ENCODE measurements at regions not wholly inside any gene's neighbourhood (a gene's known extent, or its start where the extent isn't known, plus 50 kb on each side); places are given as distances from the start of the nearest gene placed in this dataset.

DNA sequence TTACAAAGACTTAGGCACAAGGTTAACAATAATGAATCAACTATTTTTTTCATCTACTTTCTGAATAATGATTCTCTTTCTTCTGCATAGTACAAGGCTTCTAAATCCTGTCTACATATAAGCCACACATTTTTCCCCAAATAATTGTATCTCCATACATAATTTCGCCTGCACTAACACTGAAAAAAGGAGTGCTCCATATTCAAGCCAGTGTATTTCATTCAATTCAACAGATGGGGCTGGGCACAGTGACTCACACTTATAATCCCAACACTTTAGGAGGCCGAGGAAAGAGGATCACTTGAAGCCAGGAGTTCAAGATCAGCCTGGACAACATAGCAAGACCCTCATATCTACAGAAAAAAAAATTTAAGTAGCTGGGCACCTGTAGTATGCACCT lies 86.0 kb upstream of the ZNF800 start:
- TF ChIP-seq CBX8 (IDR thresholded peaks at IDR 0.05; ENCODE audit: borderline replicate concordance, low read depth, low read length) = no peak
- no peak for TF ChIP-seq RFX5 (IDR thresholded peaks at IDR 0.05; ENCODE audit: borderline replicate concordance, low read depth, low read length)
- TF ChIP-seq HDAC2 (IDR thresholded peaks at IDR 0.05; ENCODE audit: borderline replicate concordance in 1 of 2, low read depth in 2 of 2, low read length in 2 of 2) = 0 out of 4 replicates have a peak, but pooled peaks of 1 of the 2 experiments have one; percentile 45
- TF ChIP-seq, protein P1, sequence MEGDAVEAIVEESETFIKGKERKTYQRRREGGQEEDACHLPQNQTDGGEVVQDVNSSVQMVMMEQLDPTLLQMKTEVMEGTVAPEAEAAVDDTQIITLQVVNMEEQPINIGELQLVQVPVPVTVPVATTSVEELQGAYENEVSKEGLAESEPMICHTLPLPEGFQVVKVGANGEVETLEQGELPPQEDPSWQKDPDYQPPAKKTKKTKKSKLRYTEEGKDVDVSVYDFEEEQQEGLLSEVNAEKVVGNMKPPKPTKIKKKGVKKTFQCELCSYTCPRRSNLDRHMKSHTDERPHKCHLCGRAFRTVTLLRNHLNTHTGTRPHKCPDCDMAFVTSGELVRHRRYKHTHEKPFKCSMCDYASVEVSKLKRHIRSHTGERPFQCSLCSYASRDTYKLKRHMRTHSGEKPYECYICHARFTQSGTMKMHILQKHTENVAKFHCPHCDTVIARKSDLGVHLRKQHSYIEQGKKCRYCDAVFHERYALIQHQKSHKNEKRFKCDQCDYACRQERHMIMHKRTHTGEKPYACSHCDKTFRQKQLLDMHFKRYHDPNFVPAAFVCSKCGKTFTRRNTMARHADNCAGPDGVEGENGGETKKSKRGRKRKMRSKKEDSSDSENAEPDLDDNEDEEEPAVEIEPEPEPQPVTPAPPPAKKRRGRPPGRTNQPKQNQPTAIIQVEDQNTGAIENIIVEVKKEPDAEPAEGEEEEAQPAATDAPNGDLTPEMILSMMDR (IDR thresholded peaks at IDR 0.05; ENCODE audit: control extremely low read depth in 1 of 3, insufficient read depth in 1 of 3, low read depth in 1 of 3, low read length in 3 of 3) = no peak
- TF ChIP-seq KDM1A (IDR thresholded peaks at IDR 0.05; ENCODE audit: borderline replicate concordance, low read length) = peak; percentile 64; the same call in 1 of the 2 replicates
- WGBS, 2 experiments (ENCODE audit: extremely low coverage in 1 of 2, insufficient coverage in 1 of 2, insufficient read length in 1 of 2, insufficient replicate concordance in 2 of 2, low coverage in 1 of 2, low lambda C conversion rate in 2 of 2, missing lambda C conversion rate in 1 of 2) = 72% methylated on average over 2 of the region's 2 CpGs; no CpG with 5 or more reads in 1 of the 2 experiments

More for the DNA sequence above, 86.0 kb upstream of the ZNF800 start:
- H4K5ac ChIP-seq (ENCODE audit: insufficient read length, low read depth, low read length) = no peak overlapping the region
- no peak overlapping the region for H3K9ac ChIP-seq (replicated peaks in 1 of 4; ENCODE audit: extremely low read depth in 1 of 4, low read depth in 3 of 4, low read length in 3 of 4)
- H4K8ac ChIP-seq (ENCODE audit: extremely low read depth, insufficient read depth, low read length) = no peak overlapping the region
- no peaks in the 10 kb centered on the region for H3K23me2 ChIP-seq (ENCODE audit: low read depth, low read length)
- H3K4me2 ChIP-seq (ENCODE audit: insufficient read depth in 1 of 2, low read depth in 2 of 2, low read length in 2 of 2) = no peak overlapping the region
- peaks cover 0 to 4% (median 3%) of the 10 kb centered on the region in 4 experiments; a peak in 4 of 7 replicates for H3K4me1 ChIP-seq (replicated peaks in 1 of 4; ENCODE audit: control insufficient read depth in 3 of 4, insufficient read depth in 4 of 4, low read length in 3 of 4)
- no peak overlapping the region for H3K27ac ChIP-seq (ENCODE audit: low read depth, low read length)
- H3K18ac ChIP-seq (ENCODE audit: extremely low read depth, low read length) = no peak overlapping the region
- no peak overlapping the region for H2BK120ac ChIP-seq (replicated peaks; ENCODE audit: low read depth, low read length)
- peaks cover 0 to 1% (median 0%) of the 10 kb centered on the region in 4 experiments; a peak in 1 of 7 replicates for H3K27me3 ChIP-seq (replicated peaks in 1 of 4; ENCODE audit: control insufficient read depth in 3 of 4, extremely low read depth in 1 of 4, insufficient read depth in 3 of 4, low read length in 3 of 4)
- no peak overlapping the region for H3K4me3 ChIP-seq (ENCODE audit: extremely low read depth in 1 of 4, insufficient read depth in 2 of 4, low read depth in 3 of 4, low read length in 4 of 4)
- H3K14ac ChIP-seq (ENCODE audit: insufficient read length) = no peak overlapping the region
- no peak overlapping the region for H2BK5ac ChIP-seq (ENCODE audit: low read depth, low read length)
- H4K20me1 ChIP-seq (replicated peaks in 1 of 2; ENCODE audit: control insufficient read depth in 1 of 2, insufficient read depth in 2 of 2, low read length in 2 of 2) = no peaks in the 10 kb centered on the region
- no peak overlapping the region for H4K91ac ChIP-seq (replicated peaks; ENCODE audit: insufficient read length, low read length)
- H2BK12ac ChIP-seq (ENCODE audit: low read depth, low read length) = no peak overlapping the region
- H2BK15ac ChIP-seq (ENCODE audit: low read length) = no peak overlapping the region
- POLR2A ChIA-PET (ENCODE audit: partially characterized antibody) = no interaction called here
- H3K36me3 ChIP-seq (ENCODE audit: control insufficient read depth in 2 of 4, insufficient read depth in 4 of 4, low read length in 3 of 4) = no peaks in the 10 kb centered on the region
- no peak overlapping the region for H2AK5ac ChIP-seq (ENCODE audit: low read depth, low read length)
- no peaks in the 10 kb centered on the region for H3K79me2 ChIP-seq (ENCODE audit: control insufficient read depth in 1 of 2, insufficient read depth in 2 of 2, low read length in 2 of 2)
- no peaks in the 10 kb centered on the region for H3K9me3 ChIP-seq (ENCODE audit: insufficient read depth in 2 of 2, low read depth in 1 of 2, low read length in 1 of 2)
- no peak overlapping the region for H3K56ac ChIP-seq (replicated peaks; ENCODE audit: insufficient read length, low read depth, low read length)
- no peak overlapping the region for H2AFZ ChIP-seq (ENCODE audit: low read length)
- DNase-seq (ENCODE audit: low read depth in 1 of 2, low spot score in 2 of 2) (no peak), FAIRE-seq (no peak)
- no peak overlapping the region for H3K4ac ChIP-seq (replicated peaks; ENCODE audit: insufficient read length, low read depth, low read length)
- H3K23ac ChIP-seq (ENCODE audit: insufficient read length) = no peak overlapping the region
- CTCF ChIA-PET (ENCODE audit: partially characterized antibody) = interaction anchor here (0.6 to 2.1 kb wide), 8 partner anchors 10 to 150 kb away, joined by 3 to 8 read pairs (median 4); no protein-coding TSS in a partner anchor
- no peak overlapping the region for H2BK20ac ChIP-seq (ENCODE audit: low read length)
- H3K79me1 ChIP-seq (ENCODE audit: low read depth, low read length) = no peaks in the 10 kb centered on the region
